Thoracic aorta (tissue), 2 donors: ENCODE measurements at regions not wholly inside any gene's neighbourhood (a gene's known extent, or its start where the extent isn't known, plus 50 kb on each side); places are given as distances from the start of the nearest gene placed in this dataset.
"Not testable (repeated sequence)": the region's sequence is repeated elsewhere in the genome, so short reads cannot be mapped to it uniquely, and the experiment has no call there.

ENCODE experiments used
- ATAC-seq: fragments of 150-250 bp; one replicate; pipeline ENCODE4 v1.8.0; 2017; ENCODE audit warnings: low read depth; ENCODE audit not compliant: insufficient number of reproducible peaks, low FRiP score
- DNase-seq: peaks from one replicate; pipeline ENCODE4 v3.0.0-alpha.2; 2020; ENCODE audit warnings: low spot score
- H3K27ac ChIP-seq, 2 donors: fragments of 200-600 bp; sonication (generic); 1 replicate in 1 of 2; 2 replicates in 1 of 2; pipeline ENCODE4 v1.5.1; 2016; ENCODE audit warnings: mild to moderate bottlenecking in 2 of 2, moderate library complexity in 2 of 2
- H3K27me3 ChIP-seq: fragments of 200-600 bp; sonication (generic); replicated peaks from 2 replicates; pipeline ENCODE4 v1.6.0; 2016; ENCODE audit warnings: mild to moderate bottlenecking; ENCODE audit not compliant: insufficient read depth
- H3K36me3 ChIP-seq: fragments of 200-600 bp; sonication (generic); one replicate; pipeline ENCODE4 v1.5.1; 2016
- H3K4me1 ChIP-seq, 2 donors: fragments of 200-600 bp; sonication (generic); 1 replicate in 1 of 2; 2 replicates in 1 of 2; pipeline versions ENCODE4 v1.5.1 to v1.6.0; 2016; ENCODE audit warnings: low read depth in 2 of 2, mild to moderate bottlenecking in 1 of 2; ENCODE audit not compliant: control insufficient read depth in 1 of 2
- H3K4me3 ChIP-seq: fragments of 200-600 bp; sonication (generic); 2 replicates; pipeline ENCODE4 v1.5.1; 2016; ENCODE audit warnings: mild to moderate bottlenecking
- H3K9me3 ChIP-seq: fragments of 200-600 bp; sonication (generic); 2 replicates; pipeline ENCODE4 v1.5.1; 2016

DNA sequence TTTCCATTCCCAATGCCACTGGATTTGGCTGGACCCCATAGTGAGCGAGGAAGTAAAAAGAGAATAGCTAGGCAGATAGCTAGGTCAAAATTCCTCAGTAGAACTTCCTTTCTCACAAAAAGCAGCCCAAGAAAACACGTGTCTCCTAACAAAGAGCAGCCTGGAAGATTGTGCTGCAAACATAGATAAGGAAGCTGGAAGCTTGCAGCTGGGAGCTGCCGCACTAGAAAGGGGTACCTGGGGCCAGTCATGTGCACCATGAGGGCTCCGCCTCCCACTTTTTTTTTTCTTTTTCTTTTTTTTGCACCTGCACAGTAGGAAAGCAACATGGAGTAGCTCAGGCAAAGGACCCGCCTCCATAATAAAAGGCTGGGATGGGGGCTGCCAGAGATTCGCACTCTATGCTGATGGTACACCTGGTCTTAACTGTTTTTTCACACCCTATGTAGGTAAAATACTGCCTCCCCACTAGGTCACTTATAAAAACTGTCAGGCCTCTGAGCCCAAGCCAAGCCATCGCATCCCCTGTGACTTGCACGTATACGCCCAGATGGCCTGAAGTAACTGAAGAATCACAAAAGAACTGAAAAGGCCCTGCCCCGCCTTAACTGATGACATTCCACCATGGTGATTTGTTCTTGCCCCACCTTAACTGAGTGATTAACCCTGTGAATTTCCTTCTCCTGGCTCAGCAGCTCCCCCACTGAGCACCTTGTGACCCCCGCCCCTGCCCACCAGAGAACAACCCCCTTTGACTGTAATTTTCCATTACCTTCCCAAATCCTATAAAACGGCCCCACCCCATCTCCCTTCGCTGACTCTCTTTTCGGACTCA lies 521.6 kb downstream of the IRS2 start:
- H3K4me1 ChIP-seq, H3K27me3 ChIP-seq, H3K27ac ChIP-seq, H3K4me3 ChIP-seq, DNase-seq, ATAC-seq, H3K36me3 ChIP-seq, H3K9me3 ChIP-seq: not testable (repeated sequence)

DNA sequence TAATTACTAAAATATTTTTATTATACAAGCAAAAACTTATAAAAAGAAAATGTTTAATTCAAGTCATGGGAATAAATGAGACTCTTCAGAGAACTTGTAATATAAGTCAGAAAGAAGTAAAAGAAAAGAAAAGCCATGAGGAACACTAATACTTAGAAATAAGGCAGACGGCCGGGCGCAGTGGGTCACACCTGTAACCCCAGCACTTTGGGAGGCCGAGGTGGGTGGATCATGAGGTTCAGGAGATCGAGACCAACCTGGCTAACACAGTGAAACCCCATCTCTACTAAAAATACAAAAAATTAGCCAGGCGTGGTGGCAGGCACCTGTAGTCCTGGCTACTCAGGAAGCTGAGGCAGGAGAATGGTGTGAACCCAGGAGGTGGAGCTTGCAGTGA lies 528.6 kb downstream of the IRS2 start:
- H3K27me3 ChIP-seq: not testable (repeated sequence)

More for the DNA sequence above, 528.6 kb downstream of the IRS2 start:
- Histone ChIP-seq H3K4me1 (peaks cover 0 to 12% of the 10 kb centered on the region in 2 donors), H3K27ac (peak overlapping the region; percentile 45 to 59)
- not testable (repeated sequence) for H3K4me3 ChIP-seq, DNase-seq, ATAC-seq, H3K36me3 ChIP-seq, H3K9me3 ChIP-seq
